HEK293T (cell line): ENCODE measurements at regions not wholly inside any gene's neighbourhood (a gene's known extent, or its start where the extent isn't known, plus 50 kb on each side); places are given as distances from the start of the nearest gene placed in this dataset.

ENCODE experiments used
- CTBP1 ChIP-seq: fragments of 450-650 bp; IDR thresholded peaks from 2 replicates; pipeline ENCODE4 v1.6.1; 2016; ENCODE audit warnings: borderline replicate concordance
- FOXA1 ChIP-seq: fragments of 450-650 bp; IDR thresholded peaks from 2 replicates; pipeline ENCODE4 v1.6.1; 2016; ENCODE audit warnings: mild to moderate bottlenecking
- HDGF ChIP-seq: fragments of 450-650 bp; IDR thresholded peaks from 2 replicates; pipeline ENCODE4 v1.6.1; 2017; ENCODE audit warnings: antibody characterized with exemption, borderline replicate concordance
- SUZ12 ChIP-seq: fragments of 450-650 bp; IDR thresholded peaks from 2 replicates; pipeline ENCODE4 v1.6.1; 2016; ENCODE audit warnings: mild to moderate bottlenecking
- TF ChIP-seq, protein P1 (sequence below): fragments of 450-650 bp; IDR thresholded peaks from 2 replicates; pipeline ENCODE4 v1.6.1; 2016

- no peak for TF ChIP-seq FOXA1
- no peak for TF ChIP-seq CTBP1
- TF ChIP-seq, protein P1, sequence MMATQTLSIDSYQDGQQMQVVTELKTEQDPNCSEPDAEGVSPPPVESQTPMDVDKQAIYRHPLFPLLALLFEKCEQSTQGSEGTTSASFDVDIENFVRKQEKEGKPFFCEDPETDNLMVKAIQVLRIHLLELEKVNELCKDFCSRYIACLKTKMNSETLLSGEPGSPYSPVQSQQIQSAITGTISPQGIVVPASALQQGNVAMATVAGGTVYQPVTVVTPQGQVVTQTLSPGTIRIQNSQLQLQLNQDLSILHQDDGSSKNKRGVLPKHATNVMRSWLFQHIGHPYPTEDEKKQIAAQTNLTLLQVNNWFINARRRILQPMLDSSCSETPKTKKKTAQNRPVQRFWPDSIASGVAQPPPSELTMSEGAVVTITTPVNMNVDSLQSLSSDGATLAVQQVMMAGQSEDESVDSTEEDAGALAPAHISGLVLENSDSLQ, result no peak
- no peak for TF ChIP-seq SUZ12
- TF ChIP-seq HDGF, result no peak
These were observed 77.3 kb upstream of the APC start for GRCh38 chr5:112660359-112660758.
